ENCODE measurements at regions not wholly inside any gene's neighbourhood (a gene's known extent, or its start where the extent isn't known, plus 50 kb on each side); places are given as distances from the start of the nearest gene placed in this dataset.

DNA sequence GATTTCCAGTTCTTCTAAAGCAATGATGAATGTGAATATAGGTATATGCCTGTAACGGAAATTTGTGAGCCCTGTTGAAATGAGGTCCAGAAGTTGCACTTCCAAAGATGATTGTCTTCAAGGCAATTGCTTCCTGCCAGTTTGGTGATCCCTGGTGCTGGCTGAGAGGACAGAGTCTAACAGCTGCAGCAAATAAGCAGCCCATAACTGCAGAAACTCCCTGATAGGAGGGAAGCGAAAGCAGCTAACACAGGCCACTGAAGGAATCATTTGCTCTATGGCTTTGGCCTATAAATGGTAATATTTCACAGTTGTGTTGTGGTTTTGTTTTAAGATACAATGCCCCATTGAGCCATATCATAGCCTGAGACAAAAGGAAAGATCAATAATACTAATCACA lies 451.5 kb upstream of the MIR17HG start:
- peaks cover 7% of the 10 kb centered on the region for H3K9me3 Mint-ChIP-seq
- ChIA-PET POLR2A (no interaction called here), CTCF (no interaction called here)
- ATAC-seq (ENCODE audit: low read depth) (no peak), DNase-seq (no peak)
- no peak overlapping the region for H3K27ac Mint-ChIP-seq
- TF ChIP-seq, protein P1, sequence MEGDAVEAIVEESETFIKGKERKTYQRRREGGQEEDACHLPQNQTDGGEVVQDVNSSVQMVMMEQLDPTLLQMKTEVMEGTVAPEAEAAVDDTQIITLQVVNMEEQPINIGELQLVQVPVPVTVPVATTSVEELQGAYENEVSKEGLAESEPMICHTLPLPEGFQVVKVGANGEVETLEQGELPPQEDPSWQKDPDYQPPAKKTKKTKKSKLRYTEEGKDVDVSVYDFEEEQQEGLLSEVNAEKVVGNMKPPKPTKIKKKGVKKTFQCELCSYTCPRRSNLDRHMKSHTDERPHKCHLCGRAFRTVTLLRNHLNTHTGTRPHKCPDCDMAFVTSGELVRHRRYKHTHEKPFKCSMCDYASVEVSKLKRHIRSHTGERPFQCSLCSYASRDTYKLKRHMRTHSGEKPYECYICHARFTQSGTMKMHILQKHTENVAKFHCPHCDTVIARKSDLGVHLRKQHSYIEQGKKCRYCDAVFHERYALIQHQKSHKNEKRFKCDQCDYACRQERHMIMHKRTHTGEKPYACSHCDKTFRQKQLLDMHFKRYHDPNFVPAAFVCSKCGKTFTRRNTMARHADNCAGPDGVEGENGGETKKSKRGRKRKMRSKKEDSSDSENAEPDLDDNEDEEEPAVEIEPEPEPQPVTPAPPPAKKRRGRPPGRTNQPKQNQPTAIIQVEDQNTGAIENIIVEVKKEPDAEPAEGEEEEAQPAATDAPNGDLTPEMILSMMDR (IDR thresholded peaks at IDR 0.05), result no peak
- H3K27me3 Mint-ChIP-seq, result no peaks in the 10 kb centered on the region
- intact Hi-C loops (cut with micrococcal nuclease), result no loop called here
- H3K36me3 Mint-ChIP-seq (ENCODE audit: low read depth), result no peaks in the 10 kb centered on the region
- no peak overlapping the region for H3K4me3 Mint-ChIP-seq
- no peaks in the 10 kb centered on the region for H3K4me1 Mint-ChIP-seq

DNA sequence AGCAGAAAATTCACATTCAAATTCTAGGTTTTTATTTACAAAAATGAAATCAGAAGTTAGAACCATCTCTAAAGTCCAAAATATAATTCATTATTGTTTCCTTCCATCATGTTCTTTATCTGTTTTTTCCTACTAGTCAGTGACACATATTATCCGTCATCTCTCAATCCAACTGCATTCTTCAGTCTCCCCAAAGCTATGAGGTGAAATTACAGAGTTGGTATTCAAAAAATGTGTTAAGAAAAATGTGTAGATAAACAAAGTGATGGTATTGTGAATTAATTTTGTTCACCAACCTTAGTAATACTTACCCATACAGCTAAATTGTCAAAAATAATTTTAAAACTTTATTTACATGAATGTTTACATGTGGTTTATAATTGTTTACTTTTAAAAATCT lies 448.7 kb upstream of the MIR17HG start:
- Mint-ChIP-seq H3K36me3 (ENCODE audit: low read depth) (no peaks in the 10 kb centered on the region), H3K27me3 (no peaks in the 10 kb centered on the region), H3K9me3 (peaks cover 13% of the 10 kb centered on the region), H3K4me1 (no peaks in the 10 kb centered on the region), H3K4me3 (no peak overlapping the region), H3K27ac (no peak overlapping the region)
- ChIA-PET POLR2A (no interaction called here), CTCF (no interaction called here)
- ATAC-seq (ENCODE audit: low read depth) (no peak), DNase-seq (no peak)
- TF ChIP-seq, protein P1 (IDR thresholded peaks at IDR 0.05), result no peak
- intact Hi-C loops (cut with micrococcal nuclease), result no loop called here

DNA sequence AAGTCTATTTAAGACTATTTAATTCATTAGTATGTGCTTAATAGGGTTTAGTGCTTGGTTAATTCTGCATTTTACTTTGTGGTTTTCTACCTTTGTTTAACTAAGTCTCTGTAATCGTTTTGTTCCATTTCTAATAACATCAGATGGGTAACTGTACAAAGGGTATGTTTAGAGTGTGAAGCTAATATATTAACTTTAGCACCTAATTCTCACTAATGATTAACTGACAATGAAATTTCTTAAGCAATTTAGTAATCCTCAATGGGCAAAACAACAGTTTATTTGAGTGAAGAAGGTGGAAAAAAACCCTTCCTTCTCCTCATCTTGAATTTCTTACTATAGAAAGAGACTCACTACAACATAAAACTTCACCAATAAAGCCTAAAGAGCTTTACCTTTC lies 448.1 kb upstream of the MIR17HG start:
- intact Hi-C loops (cut with micrococcal nuclease), result no loop called here
- Mint-ChIP-seq H3K36me3 (ENCODE audit: low read depth) (no peaks in the 10 kb centered on the region), H3K4me3 (no peak overlapping the region), H3K4me1 (no peaks in the 10 kb centered on the region), H3K27ac (no peak overlapping the region), H3K9me3 (peaks cover 13% of the 10 kb centered on the region), H3K27me3 (no peaks in the 10 kb centered on the region)
- ChIA-PET POLR2A (no interaction called here), CTCF (no interaction called here)
- ATAC-seq (ENCODE audit: low read depth), result no peak
- TF ChIP-seq, protein P1 (IDR thresholded peaks at IDR 0.05), result no peak
- no peak for DNase-seq

DNA sequence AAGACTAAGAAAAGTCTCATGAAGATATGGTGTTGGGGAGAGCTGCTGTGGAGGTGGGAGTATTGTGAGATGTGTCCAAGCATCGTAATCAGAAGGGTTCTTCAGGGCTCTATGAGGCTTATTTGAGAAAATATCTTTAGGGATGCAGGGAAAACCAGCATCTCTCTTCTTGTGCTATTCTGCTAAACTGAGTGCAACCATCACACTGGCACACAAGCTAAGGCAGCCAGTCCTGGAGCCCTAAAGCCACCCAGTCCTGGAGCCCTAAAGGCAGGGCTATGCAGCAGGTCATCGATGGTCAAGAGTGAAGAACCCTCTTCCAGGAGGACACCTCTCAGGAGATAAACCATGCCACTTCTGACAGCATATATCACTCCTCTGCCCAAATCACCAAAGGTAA lies 445.2 kb upstream of the MIR17HG start:
- CTCF ChIA-PET, result no interaction called here
- Mint-ChIP-seq H3K27ac (no peak overlapping the region), H3K36me3 (ENCODE audit: low read depth) (no peaks in the 10 kb centered on the region), H3K4me1 (no peaks in the 10 kb centered on the region), H3K4me3 (no peak overlapping the region), H3K27me3 (no peaks in the 10 kb centered on the region), H3K9me3 (peaks cover 26% of the 10 kb centered on the region)
- TF ChIP-seq, protein P1 (IDR thresholded peaks at IDR 0.05), result no peak
- DNase-seq, result no peak
- intact Hi-C loops (cut with micrococcal nuclease), result no loop called here
- POLR2A ChIA-PET, result no interaction called here
- no peak for ATAC-seq (ENCODE audit: low read depth)

DNA sequence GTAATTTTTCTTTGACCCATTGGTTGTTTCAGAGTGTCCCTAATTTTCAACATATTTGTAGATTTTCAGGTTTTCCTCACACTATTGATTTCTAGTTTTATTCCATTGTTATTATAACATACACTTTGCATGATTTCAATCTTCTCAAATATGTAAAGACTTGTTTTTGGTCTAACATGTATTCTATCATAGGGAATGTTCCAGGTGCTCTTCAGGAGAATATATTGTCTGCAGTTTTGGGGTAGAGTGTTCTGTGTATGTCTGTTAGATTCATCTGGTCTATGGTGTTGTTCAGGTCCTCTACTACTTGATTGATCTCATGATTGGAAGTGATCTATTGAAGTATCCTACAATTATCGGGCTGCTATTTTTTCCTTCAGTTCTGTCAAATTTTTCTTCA lies 440.9 kb upstream of the MIR17HG start:
- ChIA-PET POLR2A (no interaction called here), CTCF (no interaction called here)
- intact Hi-C loops (cut with micrococcal nuclease), result no loop called here
- TF ChIP-seq, protein P1 (IDR thresholded peaks at IDR 0.05), result no peak
- Mint-ChIP-seq H3K27ac (no peak overlapping the region), H3K9me3 (peaks cover 22% of the 10 kb centered on the region), H3K4me3 (no peak overlapping the region), H3K27me3 (no peaks in the 10 kb centered on the region), H3K4me1 (no peaks in the 10 kb centered on the region), H3K36me3 (ENCODE audit: low read depth) (no peaks in the 10 kb centered on the region)
- ATAC-seq (ENCODE audit: low read depth), result no peak
- DNase-seq, result no peak
